Stimulated activated CD8-positive, alpha-beta memory T cell treated with anti-CD3 and anti-CD28 coated beads, Interleukin-2, amount 100 ng/mL, for 1 hour (primary cell): ENCODE measurements at regions not wholly inside any gene's neighbourhood (a gene's known extent, or its start where the extent isn't known, plus 50 kb on each side); places are given as distances from the start of the nearest gene placed in this dataset.

Experiments
- DNase-seq, 2 donors: peaks; one replicate each; pipeline ENCODE4 v3.0.0-alpha.2; 2020; ENCODE audit warnings: low read depth in 2 of 2

DNA sequence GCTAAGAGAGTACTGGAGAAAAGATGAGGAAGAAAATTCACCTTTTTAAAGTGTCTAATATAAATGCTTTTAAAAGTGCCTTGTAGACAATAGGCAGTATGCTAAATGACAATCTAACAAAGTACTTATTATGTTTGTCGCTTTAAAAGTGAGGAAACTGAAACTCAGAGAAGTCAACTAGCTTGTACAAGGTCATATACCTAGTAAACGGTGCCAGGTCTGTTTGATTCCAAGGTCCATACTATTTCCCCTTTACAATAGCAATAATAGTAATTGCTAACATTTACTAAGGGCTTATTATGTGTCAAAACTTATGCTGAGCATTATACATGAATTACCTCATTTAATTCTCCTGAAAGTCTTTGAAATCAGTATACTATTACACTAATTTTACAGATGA, 328.6 kb upstream of the SLC24A2 start:
- DNase-seq = no peak

DNA sequence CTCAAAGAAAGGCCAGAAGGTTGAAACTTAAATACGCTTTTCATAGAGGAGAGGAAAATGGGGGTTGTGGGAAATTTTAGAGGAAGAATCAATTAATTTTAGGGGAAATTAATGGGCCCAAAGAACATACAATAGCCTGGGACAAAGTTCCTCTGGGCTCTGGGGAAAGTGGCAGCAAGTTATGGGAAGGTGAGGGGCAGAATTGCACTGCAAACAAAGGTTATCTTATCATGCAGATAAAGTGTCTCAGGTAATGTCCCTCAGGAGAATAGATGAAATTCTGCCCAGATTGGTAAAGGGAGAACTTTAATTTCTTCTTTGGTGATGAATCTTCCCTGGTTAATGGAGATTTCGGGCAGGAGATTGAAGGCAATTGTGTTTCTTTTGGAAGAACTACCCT, 326.1 kb upstream of the SLC24A2 start:
- DNase-seq = no peak

DNA sequence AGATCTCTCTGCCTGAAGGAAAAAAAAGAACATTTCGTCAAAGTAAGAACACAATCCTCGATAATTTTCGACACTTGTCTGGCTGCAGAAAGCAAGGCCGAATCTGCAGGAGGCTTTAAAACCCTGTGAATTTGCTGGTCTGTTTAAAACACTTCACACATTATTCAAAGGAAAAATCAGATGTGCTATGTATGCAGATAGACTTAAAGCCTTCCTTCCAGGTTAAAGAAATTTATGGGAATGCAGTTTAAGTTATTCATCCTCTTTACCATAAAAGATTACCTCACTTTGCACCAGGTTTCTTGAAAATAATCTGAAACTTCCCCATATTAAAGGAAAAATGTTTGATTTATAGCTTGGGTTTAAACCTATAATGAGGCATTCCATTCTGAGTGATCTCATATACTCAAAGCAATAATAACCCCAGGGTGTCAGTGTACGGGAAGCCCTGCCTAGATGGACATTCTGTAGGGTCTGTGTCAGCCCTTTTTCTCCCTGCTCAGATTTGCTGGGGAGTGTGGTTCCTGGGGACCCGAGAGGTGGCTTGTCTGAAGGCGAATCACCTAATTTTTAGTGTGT, 323.5 kb upstream of the SLC24A2 start:
- no peak for DNase-seq

DNA sequence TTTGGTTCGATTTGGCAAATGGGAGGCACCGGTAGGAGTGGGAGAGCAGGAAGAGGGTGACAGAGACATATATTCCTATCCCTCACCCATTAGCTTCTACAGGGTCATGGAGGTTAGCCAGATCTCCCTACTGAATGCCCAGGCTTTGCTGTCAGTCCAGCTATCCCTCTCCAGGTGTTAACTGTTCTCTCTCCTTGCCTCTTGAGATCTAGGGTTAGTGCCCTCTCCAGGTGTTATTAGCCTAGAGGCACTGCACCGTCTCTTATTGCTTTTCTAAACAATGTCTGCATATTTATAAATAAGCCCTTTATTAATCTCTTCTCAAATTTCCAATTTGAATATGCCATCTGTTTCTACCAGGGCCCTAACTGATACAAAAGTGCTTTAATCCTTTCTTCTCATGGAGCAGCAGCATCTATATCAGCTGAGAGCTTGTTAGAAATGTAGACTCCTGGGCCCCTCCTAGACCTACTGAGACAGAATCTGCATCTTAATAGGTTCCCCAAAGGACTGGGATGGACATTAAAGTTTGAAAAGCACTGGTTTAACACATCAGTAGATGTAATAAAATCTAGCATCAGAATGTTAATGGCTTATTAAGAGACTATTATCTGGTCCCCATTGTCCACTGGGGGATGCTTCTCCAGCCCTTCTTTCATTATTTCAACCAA, 322.5 kb upstream of the SLC24A2 start:
- no peak for DNase-seq

DNA sequence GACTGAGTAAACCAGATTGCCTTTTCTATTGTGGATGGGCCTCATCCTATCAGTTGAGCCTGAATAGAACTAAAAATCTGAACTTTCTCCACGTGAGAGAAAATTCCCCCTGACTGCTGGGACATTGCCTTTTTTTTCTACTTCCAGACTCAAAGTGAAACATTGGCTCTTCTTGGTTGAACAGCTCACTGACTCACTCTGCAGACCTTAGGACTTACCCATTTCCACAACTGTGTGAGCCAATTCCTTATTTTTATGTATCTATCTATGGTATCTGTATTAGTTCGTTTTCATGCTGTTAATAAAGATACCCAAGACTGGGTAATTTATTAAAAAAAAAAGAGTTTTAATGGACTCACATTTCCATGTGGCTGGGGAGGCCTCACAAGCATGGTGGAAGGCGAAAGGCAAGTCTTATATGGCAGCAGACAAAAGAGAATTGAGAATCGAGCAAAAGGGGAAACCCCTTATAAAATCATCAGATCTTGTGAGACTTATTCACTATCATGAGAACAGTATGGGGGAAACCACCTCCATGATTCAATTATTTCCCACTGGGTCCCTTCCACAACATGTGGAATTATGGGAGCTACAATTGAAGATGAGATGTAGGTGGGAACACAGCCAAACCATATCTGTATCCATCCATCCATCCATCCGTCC, 306.7 kb upstream of the SLC24A2 start:
- no peak for DNase-seq

DNA sequence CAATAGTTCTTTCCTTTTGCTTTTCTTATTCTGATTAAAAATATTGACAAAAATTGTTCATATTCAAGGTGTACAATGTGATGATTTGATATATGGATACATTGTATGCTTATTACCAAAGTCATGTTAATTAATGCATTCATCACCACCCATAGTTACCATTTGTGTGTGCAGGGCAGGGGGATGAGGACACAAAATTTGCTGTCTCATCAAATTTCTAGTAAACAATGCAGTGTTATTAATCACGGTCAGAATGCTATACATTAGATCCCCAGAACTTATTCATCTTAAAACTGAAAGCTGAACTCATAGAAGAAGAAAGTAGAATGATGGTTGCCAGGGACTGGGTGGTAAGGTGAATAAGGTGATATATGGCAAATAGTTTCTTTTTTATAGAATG, 303.7 kb upstream of the SLC24A2 start:
- no peak for DNase-seq

DNA sequence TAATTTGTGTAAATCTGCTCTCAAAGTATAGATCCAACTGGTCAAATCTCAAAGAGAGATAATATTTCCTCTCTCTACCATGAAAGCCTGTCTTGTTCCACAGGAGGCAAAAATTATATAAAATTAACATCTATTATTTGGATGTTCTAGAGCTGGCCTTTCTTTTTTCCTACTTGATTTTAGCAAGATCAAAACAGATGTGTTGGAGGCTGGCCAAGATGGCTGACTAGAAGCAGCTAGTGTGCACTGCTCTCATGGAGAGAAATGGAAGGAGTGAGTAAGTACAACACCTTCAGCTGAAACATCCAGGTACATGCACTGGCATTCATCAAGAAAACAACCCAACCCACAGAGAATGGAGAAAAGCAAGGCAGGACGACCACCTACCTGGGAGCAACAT, 298.6 kb upstream of the SLC24A2 start:
- DNase-seq = no peak

DNA sequence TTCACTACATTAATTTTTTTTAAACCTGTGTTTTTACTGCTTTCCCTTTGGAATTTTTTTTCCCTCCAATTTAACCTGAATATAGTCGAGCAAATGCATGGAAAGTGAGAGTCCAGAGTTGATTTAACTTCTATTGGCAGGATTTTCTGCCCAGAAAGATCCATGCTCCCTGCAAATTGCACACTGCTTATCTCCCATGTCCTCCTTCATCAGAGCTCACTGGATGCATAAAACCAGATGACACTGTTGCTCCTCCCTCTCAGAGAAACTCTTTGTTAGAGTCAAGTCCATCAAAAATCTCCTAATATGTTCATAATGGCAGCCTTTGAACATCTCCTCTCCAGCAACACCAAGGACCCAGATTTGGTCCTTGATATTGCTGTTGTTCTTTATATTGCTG, 297.0 kb upstream of the SLC24A2 start:
- DNase-seq = no peak

DNA sequence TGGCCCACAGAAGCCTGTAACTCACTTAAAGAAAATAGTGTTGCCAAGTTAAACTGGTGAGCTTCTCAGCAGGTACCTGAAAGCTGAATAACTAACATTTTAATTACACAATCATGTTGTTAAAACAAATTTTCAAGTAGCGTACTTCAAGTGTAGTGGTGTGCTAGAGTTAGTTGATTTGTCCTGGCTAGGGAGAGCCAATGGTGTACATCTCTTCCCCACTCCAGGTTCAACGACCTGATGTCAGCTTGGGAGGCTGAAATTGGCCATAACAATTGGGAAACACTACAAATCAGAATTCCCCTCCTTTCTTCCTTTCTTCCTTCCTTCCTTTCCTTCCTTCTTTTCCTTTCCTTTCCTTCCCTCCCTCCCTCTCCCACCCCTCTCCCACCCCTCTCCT, 295.3 kb upstream of the SLC24A2 start:
- no peak for DNase-seq

DNA sequence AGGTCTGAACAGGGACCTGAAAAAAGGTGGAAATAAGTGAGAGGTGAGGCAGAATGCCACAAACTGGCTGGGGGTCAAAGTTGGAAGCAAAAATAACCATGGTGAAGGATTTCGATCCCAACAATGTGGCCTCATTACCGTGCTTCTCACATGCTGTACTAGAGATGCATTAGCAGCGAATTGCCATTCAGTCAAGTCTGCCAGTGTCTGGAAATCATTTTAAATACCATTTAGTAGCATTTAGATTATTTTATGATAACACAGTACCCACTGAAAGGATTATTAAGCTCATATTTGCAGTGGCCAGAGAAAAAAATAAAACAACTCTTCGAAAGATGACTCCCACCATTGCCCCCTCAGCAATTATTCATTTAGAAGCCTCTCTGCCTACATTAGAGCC, 294.6 kb upstream of the SLC24A2 start:
- DNase-seq = no peak

DNA sequence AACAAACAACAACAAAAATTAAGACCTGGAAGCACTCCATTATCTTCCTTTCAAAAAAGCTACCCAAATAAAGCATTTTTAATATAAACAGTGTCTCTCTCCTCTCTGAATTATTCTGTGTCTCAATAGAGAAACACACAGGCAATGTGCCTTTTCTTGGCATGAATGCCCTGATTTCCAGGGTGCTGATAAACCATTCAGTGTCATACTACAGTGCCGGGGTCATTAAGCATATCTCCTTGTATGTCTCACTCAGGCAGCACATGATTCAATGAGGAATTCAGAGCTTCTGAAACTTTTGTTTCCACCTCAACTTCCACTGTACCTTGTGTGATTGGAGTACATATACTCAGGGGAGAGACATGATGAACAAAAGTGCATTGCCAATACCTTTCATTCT, 294.0 kb upstream of the SLC24A2 start:
- no peak for DNase-seq

DNA sequence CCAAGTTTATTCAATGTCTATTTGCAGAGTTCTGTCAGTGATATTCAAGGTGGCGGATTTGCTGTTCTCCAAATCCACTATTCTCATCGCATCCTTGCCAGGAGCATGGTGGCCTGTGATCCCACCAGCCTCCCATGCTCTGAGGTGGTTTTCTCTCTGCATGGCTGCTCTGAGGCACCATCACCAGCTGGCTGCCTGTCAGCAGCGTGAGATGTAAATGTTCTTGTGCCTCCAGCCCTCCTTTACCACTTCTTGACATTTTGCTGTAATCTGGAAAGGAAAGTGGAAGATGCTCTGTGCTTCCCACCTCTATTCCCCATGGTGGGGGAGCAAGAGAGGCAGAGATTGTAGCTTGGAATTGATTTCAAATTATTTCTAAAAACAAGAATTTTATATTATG, 293.6 kb upstream of the SLC24A2 start:
- no peak for DNase-seq

DNA sequence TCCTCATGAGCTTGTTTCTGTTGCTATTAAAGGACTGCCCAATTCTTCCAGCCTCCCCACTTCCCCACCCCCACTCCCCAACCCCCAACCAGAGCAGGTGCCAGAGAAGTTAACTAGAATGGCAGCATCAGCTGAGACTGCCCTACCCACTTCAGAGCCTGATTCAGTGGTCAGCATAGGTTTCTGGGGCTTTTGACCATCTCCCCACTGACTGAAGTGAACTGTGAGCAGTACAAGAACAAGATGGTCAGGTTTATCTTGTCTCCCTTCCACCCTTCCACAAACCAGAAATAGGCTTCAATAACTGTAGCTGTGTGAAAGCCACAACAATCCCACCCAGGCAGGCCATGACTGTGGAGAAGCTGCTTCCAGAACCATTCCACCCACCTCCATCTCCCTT, 289.4 kb upstream of the SLC24A2 start:
- DNase-seq = no peak

DNA sequence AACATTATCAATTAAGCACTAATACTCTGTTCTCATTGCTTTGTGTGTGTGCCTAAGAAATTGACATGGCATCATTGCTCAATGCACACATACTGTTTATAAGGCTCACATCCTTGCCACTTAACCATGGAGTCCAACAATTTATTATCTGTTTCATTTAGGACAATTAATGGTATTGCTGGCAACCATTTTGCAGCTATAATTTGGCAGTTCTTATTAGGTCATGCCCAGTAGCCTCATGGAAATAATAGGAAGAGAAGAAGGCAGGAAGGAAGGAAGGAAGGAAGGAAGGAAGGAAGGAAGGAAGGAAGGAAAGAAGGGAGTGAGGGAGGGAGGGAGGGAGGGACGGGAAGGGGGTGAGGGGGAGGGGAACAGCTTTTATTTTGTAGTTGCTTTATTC, 285.5 kb upstream of the SLC24A2 start:
- DNase-seq = no peak

DNA sequence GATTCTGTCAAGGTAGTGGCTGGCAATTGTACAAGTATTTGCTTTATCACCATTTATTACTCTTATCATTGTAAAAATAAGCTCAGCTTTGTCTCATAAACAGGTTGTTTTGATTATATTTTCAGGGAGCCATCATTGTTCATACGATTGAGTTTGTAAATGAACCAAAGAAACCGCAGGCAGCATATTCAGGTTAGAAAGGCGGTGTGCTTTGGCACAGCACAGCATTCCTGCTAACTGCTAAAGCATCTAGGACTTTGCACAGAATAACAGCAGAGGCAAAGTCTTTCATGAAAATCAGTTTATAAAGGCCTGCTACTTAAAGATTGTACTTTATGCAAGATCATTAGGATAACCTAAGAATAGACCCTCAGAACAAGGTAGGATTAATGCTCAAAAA, 281.5 kb upstream of the SLC24A2 start:
- DNase-seq = no peak

DNA sequence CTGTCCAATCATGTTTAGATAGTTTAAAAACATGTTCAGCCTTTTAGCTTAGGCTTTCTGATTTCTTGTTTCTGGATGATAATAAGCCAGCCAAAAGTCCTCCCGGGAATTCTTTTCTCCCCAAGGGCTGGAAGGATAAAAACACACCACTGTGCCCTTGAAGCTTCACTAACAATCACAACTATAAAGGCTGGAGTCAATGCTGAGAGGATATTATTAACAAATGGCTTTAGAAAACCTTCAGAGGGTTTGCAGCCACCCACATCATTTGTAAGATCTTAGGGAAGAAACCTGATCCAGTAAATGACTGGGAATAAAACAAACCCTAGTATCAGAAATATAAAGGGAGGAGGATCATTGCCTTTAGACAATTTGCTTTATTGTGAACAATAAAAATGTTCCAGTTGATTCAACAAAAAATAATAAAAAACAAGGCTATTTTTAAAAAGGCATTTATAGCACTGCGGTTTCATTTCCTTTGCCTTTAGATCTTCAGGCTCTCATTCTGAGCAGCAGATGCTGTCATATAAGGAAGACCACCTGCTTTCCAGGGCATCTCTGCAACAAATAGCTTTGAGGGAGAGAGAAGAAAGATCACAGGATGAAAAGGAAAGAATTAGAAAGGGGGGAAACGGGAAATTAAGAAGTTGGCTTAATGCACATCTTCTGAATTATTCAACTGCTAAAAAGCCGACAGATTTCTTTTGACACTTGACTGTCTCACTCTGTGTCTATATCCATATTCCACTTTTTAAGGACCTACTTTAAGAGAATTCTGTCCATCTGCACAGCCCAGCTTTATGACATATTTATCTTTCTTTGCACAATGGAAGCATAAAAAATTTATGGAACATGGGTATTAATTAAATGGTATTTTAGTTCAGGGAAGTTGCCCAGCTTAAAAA, 277.2 kb upstream of the SLC24A2 start:
- no peak for DNase-seq

DNA sequence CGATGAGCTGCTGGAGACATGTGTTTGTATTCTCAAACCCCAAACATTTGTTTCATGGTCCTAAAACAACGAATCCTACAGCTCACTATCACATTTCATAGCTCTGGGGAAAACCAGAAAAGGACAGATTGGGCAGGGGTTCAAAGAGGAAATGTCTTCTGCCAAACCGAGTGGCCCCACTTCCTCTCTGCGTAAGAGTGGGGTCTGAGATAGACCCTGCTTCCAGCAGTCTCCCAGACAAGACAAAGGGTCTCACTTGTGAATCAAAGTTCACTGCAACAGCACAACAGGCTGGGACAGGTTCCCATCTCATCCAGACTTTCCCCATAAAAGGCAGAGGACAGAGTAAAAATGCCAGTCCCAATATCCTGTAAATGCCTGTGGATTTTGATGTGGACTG, 276.2 kb upstream of the SLC24A2 start:
- no peak for DNase-seq

DNA sequence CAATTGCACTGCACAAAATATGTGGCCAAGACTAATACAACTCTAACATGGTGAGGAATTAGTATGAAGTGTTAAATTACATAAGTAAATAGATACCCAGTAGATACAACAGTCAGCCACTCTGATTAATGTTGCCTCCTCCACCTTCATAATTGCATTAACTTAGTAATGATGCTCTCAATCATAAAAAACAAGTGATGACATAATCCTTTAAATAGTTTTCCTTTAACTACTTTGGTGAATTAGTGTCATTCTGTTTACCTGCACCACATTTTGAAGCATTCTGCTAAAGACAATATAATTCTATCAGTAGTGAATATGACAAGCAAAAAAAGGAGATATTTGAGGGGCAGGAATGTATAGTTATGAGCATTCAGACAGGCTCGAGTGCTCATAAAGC, 265.9 kb upstream of the SLC24A2 start:
- no peak for DNase-seq

DNA sequence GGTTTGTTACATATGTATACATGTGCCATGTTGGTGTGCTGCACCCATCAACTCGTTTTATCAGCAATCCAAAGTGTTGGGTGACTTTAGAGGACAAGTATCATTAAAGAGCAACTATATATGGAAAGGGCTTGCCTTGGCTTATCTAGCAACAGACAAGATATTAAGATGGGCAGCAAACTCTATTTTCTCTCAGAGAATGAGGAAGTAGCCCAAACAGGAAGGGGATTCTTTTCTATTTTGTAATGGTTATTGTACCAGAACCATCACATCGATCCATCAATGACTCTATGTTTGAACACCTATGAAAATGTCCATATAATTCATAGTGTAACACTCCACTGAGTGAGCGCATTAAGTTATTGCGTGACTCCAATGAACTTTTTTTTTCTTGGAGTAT, 260.1 kb upstream of the SLC24A2 start:
- no peak for DNase-seq

DNA sequence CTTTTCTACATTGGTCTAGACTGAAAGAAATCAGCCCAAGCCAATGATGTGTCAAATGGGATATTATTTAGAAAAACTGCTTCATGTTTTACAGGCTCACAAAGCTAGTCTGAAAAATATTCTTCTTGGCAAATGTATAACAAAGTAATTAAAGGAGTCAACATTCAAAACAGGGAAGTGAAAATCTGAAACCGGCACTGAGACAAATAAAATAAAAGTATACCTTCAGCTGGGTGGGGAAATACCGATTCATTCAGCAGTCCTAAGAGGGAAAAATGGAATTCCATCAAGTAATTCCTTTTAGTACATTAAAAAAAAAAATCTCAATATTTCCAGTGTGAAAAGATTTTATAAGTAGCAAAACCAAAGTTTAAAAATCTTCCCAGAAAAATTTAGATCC, 259.6 kb upstream of the SLC24A2 start:
- no peak for DNase-seq

DNA sequence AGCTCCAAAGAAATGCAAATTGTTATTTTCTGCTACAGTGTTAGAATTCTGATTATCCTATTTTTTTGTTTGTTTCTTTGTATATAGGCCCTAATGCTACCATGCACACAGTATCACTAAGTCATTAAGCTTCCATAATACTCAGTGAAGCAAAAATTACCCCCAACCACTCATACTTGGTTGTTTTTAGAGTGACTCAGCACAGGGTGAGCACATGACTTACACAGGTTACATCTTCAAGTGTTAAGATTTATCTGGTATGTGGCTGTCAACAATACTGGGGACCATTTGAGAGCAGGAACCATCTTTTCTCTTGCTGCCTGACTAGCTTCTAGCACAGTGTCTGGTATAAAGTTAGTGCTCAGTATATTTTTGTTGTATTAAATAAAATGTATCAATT, 255.8 kb upstream of the SLC24A2 start:
- DNase-seq = no peak

DNA sequence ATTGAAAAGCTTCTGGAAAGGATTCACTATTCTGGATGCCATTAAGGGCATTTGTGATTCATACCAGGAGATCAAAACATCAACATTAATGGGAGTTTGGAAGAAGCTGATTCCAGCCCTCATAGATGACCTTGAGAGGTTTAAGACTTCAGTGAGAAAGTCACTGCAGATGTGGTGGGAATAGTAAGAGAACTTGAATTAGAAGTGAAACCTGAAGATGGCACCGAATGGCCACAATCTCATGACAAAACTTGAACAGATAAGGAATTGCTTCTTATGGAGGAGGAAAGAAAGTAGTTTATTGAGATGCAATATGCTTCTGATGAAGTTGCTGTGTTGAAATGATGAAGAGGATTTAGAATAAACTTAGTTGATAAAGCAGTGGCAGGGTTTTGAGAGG, 254.6 kb upstream of the SLC24A2 start:
- no peak for DNase-seq

DNA sequence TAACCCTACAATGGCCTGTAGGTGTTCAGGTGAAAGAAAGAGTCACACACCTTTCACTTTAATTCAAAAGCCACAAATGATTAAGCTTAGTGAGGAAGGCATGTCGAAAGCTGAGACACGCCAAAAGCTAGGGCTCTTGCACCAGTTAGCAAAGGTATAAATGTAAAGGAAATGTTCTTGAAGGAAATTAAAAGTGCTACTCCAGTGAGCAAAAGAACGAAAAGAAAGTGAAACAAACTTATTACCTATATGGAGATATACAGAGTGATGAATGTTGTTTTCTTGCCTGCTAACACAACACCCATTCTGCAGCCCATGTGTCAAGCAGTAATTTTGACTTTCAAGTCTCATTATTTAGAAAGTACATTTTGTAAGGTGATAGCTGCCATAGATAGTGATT, 254.2 kb upstream of the SLC24A2 start:
- no peak for DNase-seq
